ENCODE measurements at regions not wholly inside any gene's neighbourhood (a gene's known extent, or its start where the extent isn't known, plus 50 kb on each side); places are given as distances from the start of the nearest gene placed in this dataset.

GRCh38 chr7:82624965-82625364 lies 181.4 kb upstream of the CACNA2D1 start:
- BruUV-seq (replicated peaks): no TSS peak
- Histone ChIP-seq H2AFZ (ENCODE audit: low read depth, low read length, poor library complexity, severe bottlenecking) (no peak overlapping the region), H3K9me2 (ENCODE audit: insufficient read depth) (no peaks in the 10 kb centered on the region), H3K36me3 (ENCODE audit: control insufficient read depth in 1 of 2, insufficient read depth in 2 of 2, low read length in 2 of 2) (no peaks in the 10 kb centered on the region), H3K27me3 (ENCODE audit: insufficient read depth, low read length) (no peaks in the 10 kb centered on the region), H4K20me1 (ENCODE audit: insufficient read depth) (no peaks in the 10 kb centered on the region), H3K4me3 (replicated peaks in 1 of 2; ENCODE audit: low read depth in 1 of 2, low read length in 2 of 2) (no peak overlapping the region), H3K4me1 (ENCODE audit: control insufficient read depth in 1 of 2, insufficient read depth in 2 of 2, low read length in 2 of 2) (no peaks in the 10 kb centered on the region), H3K79me2 (ENCODE audit: insufficient read depth, low read length) (no peaks in the 10 kb centered on the region), H3K9me3 (ENCODE audit: control insufficient read depth in 1 of 2, insufficient read depth in 1 of 2, low read depth in 1 of 2, low read length in 2 of 2) (0 out of 4 replicates have a peak, but pooled peaks cover 0 to 3% of the 10 kb centered on the region in 2 experiments), H3K4me2 (ENCODE audit: low read length) (no peak overlapping the region), H3K9ac (ENCODE audit: low read length) (no peak overlapping the region), H3K27ac (ENCODE audit: low read depth, low read length) (no peak overlapping the region)
- ATAC-seq (no peak), DNase-seq (ENCODE audit: low read depth, low spot score) (no peak)
- RAD21 ChIA-PET (ENCODE audit: low non-redundant PET in 1 of 2, low total read pairs in 2 of 2, uncharacterized antibody in 2 of 2, unreplicated experiment in 2 of 2): no interaction called here
- CTCF ChIA-PET: interaction anchor here (1.8 kb wide), 1 partner anchor 103 kb away, joined by 6 read pairs; no protein-coding TSS in a partner anchor
- TF ChIP-seq CBX3 (IDR thresholded peaks at IDR 0.05; ENCODE audit: low read depth) (no peak), EGR1 (IDR thresholded peaks at IDR 0.05; ENCODE audit: low read depth) (no peak), POLR2AphosphoS5 (IDR thresholded peaks at IDR 0.05; ENCODE audit: low read depth, low read length) (no peak), FOSL1 (IDR thresholded peaks at IDR 0.05; ENCODE audit: low read depth) (no peak), ATF3 (IDR thresholded peaks at IDR 0.05) (no peak), ZNF274 (IDR thresholded peaks at IDR 0.05; ENCODE audit: low read depth, low read length) (no peak), MAX (IDR thresholded peaks at IDR 0.05) (no peak), TCF7L2 (IDR thresholded peaks at IDR 0.05; ENCODE audit: borderline replicate concordance, extremely low read depth, insufficient read depth, insufficient read length) (no peak), EZH2phosphoT487 (IDR thresholded peaks at IDR 0.05; ENCODE audit: borderline replicate concordance) (no peak), REST (IDR thresholded peaks at IDR 0.05; ENCODE audit: low read depth) (no peak)
- POLR2A ChIA-PET: no interaction called here
- intact Hi-C loops (cut with micrococcal nuclease): no loop called here
